Activated CD4-positive, alpha-beta T cell treated with anti-CD3 and anti-CD28 coated beads, Interleukin-2, amount 10 ng/mL, durations not matched to agents 7 days and 5 days (primary cell): ENCODE measurements at regions not wholly inside any gene's neighbourhood (a gene's known extent, or its start where the extent isn't known, plus 50 kb on each side); places are given as distances from the start of the nearest gene placed in this dataset.

Source experiments
- CTCF ChIA-PET: fragments of 350-600 bp; sonication (Branson Sonifier 250); formaldehyde crosslinking; loops from one replicate; lab custom pipeline; 2021; ENCODE audit warnings: antibody characterized with exemption; lab: Charles Lee
- POLR2A ChIA-PET: fragments of 350-600 bp; sonication (Branson Sonifier 250); formaldehyde crosslinking; loops from one replicate; lab custom pipeline; 2021; ENCODE audit warnings: antibody characterized with exemption; lab: Charles Lee
- DNase-seq: peaks from one replicate; pipeline ENCODE4 v3.0.0-alpha.2; 2020
- H3K27ac Mint-ChIP-seq: one replicate; pipeline ENCODE4 v1.8.0; 2021; ENCODE audit warnings: mild to moderate bottlenecking, moderate library complexity, mixed read lengths
- H3K27me3 Mint-ChIP-seq: one replicate; pipeline ENCODE4 v1.8.0; 2021; ENCODE audit warnings: mixed read lengths
- H3K36me3 Mint-ChIP-seq: one replicate; pipeline ENCODE4 v1.8.0; 2021; ENCODE audit warnings: low read depth, mixed read lengths
- H3K4me1 Mint-ChIP-seq: one replicate; pipeline ENCODE4 v1.8.0; 2021; ENCODE audit warnings: mixed read lengths
- H3K4me3 Mint-ChIP-seq: one replicate; pipeline ENCODE4 v1.8.0; 2021; ENCODE audit warnings: mild to moderate bottlenecking, moderate library complexity, mixed read lengths
- H3K9me3 Mint-ChIP-seq: one replicate; pipeline ENCODE4 v1.8.0; 2021; ENCODE audit warnings: mixed read lengths

DNA sequence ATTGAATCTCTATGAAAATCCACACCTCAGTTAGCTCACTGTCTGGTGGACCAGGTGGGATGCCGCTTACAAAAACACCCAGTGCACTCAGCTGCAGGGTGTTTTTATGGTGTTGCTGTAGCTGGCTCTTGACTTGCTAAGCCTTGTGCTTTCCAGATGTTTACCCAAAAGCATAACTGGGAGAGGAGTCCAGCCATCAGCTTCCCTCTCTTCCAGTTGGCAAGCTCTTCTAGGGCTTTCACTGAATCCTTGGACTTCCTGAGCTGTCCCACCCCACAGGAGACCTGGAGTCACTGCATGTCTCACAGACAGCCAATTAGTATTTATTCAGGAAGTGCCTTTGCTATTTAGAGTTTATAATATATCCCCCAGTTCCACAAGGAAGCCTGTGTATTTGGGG is 210.9 kb downstream of the FNDC1 start:
- H3K9me3 Mint-ChIP-seq = no peaks in the 10 kb centered on the region
- POLR2A ChIA-PET = no interaction called here
- no peak overlapping the region for H3K27ac Mint-ChIP-seq
- DNase-seq = no peak
- CTCF ChIA-PET = no interaction called here
- H3K4me1 Mint-ChIP-seq = no peaks in the 10 kb centered on the region
- peaks cover 9% of the 10 kb centered on the region for H3K27me3 Mint-ChIP-seq
- no peaks in the 10 kb centered on the region for H3K36me3 Mint-ChIP-seq
- no peak overlapping the region for H3K4me3 Mint-ChIP-seq

DNA sequence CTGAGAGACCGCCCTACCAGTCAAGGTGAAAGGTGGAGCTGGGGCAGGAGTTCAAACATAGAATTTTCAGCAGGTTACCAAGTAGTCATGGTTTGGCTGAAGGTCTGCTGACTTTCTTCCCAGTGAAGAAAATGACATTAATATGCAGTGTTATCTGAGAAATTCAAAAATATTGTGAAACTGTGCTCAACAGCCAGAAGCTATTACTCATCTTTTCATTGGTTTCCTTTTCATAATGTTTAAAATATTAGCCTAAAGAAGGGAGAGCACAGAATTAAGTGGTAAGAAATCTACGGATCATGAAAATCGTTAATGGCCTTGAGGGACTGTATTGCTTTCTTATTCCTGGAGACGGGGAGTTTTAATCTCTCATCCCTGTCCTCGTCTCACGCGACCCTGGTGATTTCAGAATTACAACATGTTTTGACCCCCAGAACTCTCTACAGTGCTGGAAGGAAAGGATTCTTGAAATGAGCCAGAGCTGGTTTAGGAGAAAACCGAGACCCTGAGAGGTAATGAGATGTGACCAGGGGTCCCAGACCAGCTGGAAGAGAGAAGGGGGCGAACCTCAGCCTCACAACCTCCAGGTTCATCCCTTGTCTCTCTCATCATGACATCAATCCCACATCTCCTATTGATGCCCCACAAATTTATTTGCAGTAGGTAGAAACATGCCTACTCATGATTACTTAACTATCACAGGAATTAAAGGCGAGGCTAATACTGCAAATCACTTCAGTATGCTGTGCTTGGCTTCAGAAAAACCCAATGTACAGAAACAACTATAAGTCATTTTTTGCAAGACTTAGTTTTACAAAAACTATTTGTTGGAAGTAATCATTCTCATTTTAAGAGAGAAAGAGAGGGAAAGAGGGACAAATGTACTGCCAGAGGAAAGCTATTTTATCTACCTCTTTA is 209.5 kb downstream of the FNDC1 start:
- Mint-ChIP-seq H3K36me3 (no peaks in the 10 kb centered on the region), H3K4me1 (no peaks in the 10 kb centered on the region), H3K27me3 (peaks cover 7% of the 10 kb centered on the region), H3K27ac (no peak overlapping the region), H3K4me3 (no peak overlapping the region), H3K9me3 (no peaks in the 10 kb centered on the region)
- CTCF ChIA-PET = no interaction called here
- POLR2A ChIA-PET = no interaction called here
- no peak for DNase-seq

DNA sequence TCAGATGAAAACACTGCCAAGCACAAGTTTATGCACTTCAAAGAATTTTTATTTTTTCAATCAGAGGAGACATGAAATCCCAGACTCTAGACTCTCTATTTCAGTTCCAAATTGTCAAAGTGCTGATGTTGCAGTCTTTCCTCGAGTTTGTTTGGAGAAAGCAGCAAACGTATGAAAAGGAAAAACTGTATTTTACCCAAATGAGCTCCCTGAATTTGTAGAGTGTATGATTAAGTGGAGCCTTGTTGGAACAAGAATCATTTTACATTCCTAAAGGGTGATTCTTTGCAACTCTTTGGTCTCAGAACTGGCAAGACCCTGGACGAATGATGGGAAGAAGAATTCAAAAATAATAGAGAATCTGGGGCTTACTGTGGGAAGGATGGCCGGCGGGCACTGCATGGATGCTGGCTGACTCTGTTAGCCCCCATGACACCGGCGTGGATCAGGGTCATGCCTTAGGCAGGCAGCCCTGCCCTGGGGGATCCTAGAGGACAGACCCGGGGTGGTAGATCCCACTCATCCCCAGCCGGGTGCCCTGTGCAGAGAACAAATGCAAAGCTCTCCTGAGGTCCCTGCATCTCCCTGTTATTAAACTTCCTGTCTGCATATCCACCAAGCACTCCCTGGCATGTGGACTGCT is 207.4 kb downstream of the FNDC1 start:
- Mint-ChIP-seq H3K27me3 (no peaks in the 10 kb centered on the region), H3K4me1 (no peaks in the 10 kb centered on the region), H3K9me3 (no peaks in the 10 kb centered on the region), H3K36me3 (no peaks in the 10 kb centered on the region), H3K4me3 (no peak overlapping the region), H3K27ac (no peak overlapping the region)
- POLR2A ChIA-PET = no interaction called here
- CTCF ChIA-PET = no interaction called here
- DNase-seq = no peak

DNA sequence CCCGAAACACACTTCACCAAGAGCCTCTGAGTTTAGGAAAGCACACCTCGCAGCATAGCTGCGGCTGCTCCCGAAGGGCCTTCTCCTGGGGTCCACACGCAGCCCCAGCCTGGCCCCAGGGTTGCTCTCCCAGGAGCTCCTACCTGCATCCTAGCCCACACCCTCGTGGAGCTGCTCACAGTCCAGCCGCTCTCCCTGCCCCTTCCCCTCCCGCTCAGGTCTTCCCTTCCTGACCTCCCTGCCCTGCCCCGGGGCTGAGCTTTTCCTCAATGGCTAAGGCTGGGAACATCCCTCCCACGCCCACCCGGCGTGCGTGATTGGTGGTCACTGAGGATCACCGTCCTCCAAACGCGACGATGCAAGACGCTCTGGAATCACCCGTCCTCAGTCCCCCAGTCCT is 205.8 kb downstream of the FNDC1 start:
- Mint-ChIP-seq H3K9me3 (no peaks in the 10 kb centered on the region), H3K4me1 (no peaks in the 10 kb centered on the region), H3K27me3 (no peaks in the 10 kb centered on the region), H3K4me3 (no peak overlapping the region), H3K36me3 (no peaks in the 10 kb centered on the region), H3K27ac (no peak overlapping the region)
- ChIA-PET CTCF (no interaction called here), POLR2A (no interaction called here)
- no peak for DNase-seq

DNA sequence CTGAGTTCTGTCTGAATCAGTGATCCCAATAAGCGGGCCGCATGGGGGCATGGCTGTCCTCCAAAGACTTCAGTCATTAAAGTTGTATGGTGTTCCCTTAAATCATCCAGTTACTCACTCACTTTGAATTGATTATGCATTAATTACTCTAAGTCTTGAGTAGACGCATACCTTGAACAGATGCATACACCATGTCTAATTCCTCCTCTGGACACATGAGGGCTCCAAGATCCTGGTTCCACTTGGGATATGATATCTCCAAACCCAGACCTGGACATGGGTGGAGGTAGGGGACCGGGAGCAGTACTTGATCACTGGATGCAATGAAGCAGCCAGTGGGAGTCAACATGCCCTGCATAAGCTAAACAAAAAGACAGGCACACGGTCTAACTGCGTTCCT is 204.5 kb downstream of the FNDC1 start:
- Mint-ChIP-seq H3K4me3 (no peak overlapping the region), H3K27ac (no peak overlapping the region), H3K4me1 (no peaks in the 10 kb centered on the region), H3K36me3 (no peaks in the 10 kb centered on the region), H3K9me3 (no peaks in the 10 kb centered on the region), H3K27me3 (no peaks in the 10 kb centered on the region)
- ChIA-PET POLR2A (no interaction called here), CTCF (no interaction called here)
- DNase-seq = no peak

DNA sequence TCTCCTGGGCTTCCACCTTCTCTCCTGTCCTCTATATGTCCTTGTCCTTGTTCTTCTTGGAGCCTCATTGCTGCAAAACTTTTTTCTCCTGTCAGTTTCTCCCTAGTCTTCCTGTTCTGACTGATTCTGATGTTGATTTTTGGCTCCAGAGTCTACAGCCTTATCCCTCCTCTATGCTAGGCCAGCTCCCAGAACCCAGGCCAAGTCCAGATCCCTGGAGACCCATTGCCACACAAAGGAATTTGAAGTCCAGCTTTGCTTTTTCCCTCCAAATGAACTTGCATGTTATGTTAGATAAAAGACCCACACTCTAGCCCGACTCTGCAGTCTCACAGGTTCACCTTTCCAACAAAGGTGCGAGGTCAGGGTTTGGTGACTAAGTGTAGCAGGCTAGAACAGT is 203.1 kb downstream of the FNDC1 start:
- DNase-seq = no peak
- no peak overlapping the region for H3K4me3 Mint-ChIP-seq
- POLR2A ChIA-PET = no interaction called here
- H3K36me3 Mint-ChIP-seq = no peaks in the 10 kb centered on the region
- CTCF ChIA-PET = no interaction called here
- no peaks in the 10 kb centered on the region for H3K9me3 Mint-ChIP-seq
- H3K27me3 Mint-ChIP-seq = no peaks in the 10 kb centered on the region
- H3K27ac Mint-ChIP-seq = no peak overlapping the region
- no peaks in the 10 kb centered on the region for H3K4me1 Mint-ChIP-seq

DNA sequence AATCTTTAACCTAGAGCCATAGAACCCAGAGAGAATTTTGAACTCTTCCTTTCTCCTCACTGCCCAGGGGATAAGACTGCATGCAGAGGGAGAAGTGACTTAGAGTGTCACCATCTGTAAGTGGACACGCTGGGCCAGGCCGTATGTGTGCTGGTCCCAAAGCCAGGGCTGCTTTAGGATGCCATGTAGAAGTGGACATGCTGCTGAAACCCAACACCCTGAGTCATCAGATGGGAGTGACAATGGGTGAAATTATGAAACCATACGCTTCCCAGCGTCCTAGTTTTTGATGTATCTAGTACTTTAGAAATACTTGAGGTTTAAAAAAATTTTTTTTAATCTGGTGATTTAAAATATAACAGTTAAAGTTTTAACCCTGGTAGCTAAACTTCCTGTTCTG is 191.1 kb downstream of the FNDC1 start:
- POLR2A ChIA-PET = no interaction called here
- Mint-ChIP-seq H3K27me3 (peaks cover 3% of the 10 kb centered on the region), H3K27ac (no peak overlapping the region), H3K36me3 (no peaks in the 10 kb centered on the region), H3K4me3 (no peak overlapping the region), H3K4me1 (no peaks in the 10 kb centered on the region), H3K9me3 (no peaks in the 10 kb centered on the region)
- CTCF ChIA-PET = no interaction called here
- DNase-seq = no peak

DNA sequence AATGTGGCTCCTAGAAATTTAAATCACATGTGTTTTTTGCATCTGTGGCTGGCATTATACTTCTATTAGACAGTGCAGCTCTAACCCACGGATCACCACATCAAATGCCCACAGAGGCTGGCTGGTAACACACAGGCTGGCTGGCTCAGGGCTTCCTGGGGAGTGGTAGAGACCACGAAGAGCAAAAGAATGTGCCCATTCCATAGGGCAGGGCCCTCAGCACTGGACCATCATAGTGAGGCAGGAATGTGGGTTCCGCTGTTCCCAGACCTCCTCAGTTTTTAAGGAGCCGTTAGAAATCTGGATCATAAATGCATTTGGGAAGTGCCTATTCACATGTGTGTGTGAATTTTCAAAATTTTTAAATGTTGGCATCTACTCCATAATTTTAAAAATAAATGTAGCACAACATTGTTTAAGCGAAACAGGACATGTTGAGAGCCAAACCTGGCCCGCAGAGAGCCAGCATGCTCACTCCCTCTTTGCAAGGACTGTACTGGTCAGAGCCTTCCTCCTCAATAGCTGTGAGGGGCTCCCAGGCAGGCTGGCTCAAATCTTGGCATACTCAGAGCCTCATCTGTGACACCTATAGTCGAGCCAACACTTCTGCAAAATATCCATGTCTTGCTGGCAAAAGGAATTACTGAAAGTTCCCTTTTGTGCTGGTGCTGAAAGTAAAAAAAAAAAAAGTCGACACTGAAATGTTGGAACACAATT is 190.5 kb downstream of the FNDC1 start:
- no peak for DNase-seq
- Mint-ChIP-seq H3K27ac (no peak overlapping the region), H3K27me3 (peaks cover 4% of the 10 kb centered on the region), H3K9me3 (no peaks in the 10 kb centered on the region), H3K4me3 (no peak overlapping the region), H3K4me1 (no peaks in the 10 kb centered on the region), H3K36me3 (no peaks in the 10 kb centered on the region)
- ChIA-PET CTCF (no interaction called here), POLR2A (no interaction called here)

DNA sequence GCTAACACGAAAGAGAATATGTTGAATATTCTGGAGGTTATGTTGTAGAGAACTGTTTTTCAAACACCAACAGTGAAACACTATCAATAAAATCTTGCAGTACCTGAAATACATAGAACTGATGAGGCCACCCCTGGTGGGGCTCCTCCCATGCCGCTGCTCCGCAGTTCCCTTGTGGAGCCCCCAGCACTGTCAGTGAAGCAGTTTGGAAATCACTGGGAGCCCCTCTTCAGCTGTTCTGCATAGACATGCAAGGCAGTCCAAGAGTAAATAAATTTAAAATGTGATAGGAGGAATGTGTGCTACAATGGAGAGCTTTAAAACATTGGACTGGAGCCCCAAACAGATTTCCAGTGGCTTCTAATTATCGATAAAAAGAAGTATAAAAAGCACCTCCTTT is 189.4 kb downstream of the FNDC1 start:
- DNase-seq = no peak
- POLR2A ChIA-PET = no interaction called here
- Mint-ChIP-seq H3K27ac (no peak overlapping the region), H3K4me3 (no peak overlapping the region), H3K4me1 (no peaks in the 10 kb centered on the region), H3K36me3 (no peaks in the 10 kb centered on the region), H3K9me3 (no peaks in the 10 kb centered on the region), H3K27me3 (peaks cover 7% of the 10 kb centered on the region)
- CTCF ChIA-PET = no interaction called here

DNA sequence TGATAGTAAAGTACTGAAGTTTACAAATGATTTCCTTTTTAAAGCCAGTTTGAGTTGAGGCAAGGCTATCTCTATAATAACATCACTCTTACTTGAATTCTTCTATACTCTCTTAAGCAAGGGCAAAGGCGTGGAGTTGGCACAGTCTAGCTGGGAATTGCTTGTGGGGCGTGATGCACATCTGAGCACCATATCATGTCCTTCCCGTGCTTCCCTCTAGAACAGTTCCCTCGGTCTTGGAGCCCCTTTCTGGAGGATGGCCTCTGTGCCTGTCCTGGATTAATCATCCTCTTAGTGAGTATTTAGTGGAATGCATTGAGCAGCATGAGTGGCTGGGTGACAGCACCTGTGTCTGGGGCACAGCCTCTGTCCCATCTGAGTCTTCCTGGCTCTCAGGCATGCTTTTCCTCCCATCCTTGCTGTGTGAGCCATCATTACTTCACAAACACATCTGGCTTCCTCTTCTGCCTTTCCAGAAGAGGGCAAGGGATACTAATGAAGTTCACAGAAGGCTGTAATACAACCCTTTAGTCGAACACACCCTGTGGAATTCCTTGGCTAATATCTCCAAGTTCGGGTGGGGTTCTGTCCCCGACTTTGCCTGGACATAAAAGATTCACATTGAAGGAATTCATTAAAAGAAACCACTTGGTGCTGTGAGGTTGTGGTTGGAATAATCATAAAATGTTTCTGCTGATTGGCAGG is 188.2 kb downstream of the FNDC1 start:
- POLR2A ChIA-PET = no interaction called here
- no peak for DNase-seq
- CTCF ChIA-PET = no interaction called here
- Mint-ChIP-seq H3K4me3 (no peak overlapping the region), H3K27me3 (peaks cover 7% of the 10 kb centered on the region), H3K4me1 (no peaks in the 10 kb centered on the region), H3K36me3 (no peaks in the 10 kb centered on the region), H3K27ac (no peak overlapping the region), H3K9me3 (no peaks in the 10 kb centered on the region)

DNA sequence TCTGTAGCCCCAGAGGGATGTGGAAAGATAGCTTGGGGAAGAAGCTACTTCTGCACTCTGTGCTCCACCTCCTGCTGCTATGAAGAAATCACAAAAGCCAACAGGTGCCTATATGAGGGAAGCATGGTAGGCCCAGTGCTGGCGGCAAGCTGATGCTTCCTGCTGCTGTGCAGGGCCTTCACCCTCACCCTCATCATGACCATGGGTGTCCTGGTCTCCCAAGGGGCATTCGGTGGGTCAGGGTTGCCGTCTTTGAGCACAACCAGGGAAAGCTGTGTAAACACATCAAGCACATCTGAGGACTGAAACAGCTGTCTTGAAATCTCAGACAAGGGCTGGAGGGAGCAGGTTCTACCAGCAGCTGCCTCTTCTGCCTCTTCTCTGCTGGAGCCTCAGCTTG is 184.0 kb downstream of the FNDC1 start:
- H3K27me3 Mint-ChIP-seq = peaks cover 9% of the 10 kb centered on the region
- no peaks in the 10 kb centered on the region for H3K4me1 Mint-ChIP-seq
- H3K27ac Mint-ChIP-seq = no peak overlapping the region
- CTCF ChIA-PET = interaction anchor here (0.9 kb wide), 1 partner anchor 114 kb away, joined by 3 read pairs; no protein-coding TSS in a partner anchor
- no peaks in the 10 kb centered on the region for H3K36me3 Mint-ChIP-seq
- POLR2A ChIA-PET = no interaction called here
- H3K9me3 Mint-ChIP-seq = no peaks in the 10 kb centered on the region
- DNase-seq = no peak
- H3K4me3 Mint-ChIP-seq = no peak overlapping the region

DNA sequence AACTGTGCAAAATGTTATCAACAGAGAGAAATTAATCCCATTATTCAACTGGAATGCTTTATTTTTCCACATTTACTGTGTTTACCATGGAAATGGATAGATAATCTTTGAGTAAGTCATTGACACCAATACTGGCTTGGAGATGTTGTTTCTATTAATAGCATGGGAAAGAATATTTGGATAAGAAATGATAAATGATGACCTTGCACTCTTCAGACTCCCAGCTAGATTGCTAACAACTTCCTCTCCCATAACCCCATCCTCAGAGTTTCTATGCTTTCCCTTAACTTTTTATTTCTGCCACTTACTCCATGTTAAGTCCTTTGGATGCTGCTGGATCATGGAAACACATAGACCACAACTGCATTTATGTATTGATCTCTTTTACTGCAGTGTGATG is 182.5 kb downstream of the FNDC1 start:
- no peaks in the 10 kb centered on the region for H3K9me3 Mint-ChIP-seq
- no peak overlapping the region for H3K27ac Mint-ChIP-seq
- DNase-seq = no peak
- H3K36me3 Mint-ChIP-seq = no peaks in the 10 kb centered on the region
- CTCF ChIA-PET = no interaction called here
- POLR2A ChIA-PET = no interaction called here
- no peaks in the 10 kb centered on the region for H3K4me1 Mint-ChIP-seq
- no peak overlapping the region for H3K4me3 Mint-ChIP-seq
- peaks cover 9% of the 10 kb centered on the region for H3K27me3 Mint-ChIP-seq

DNA sequence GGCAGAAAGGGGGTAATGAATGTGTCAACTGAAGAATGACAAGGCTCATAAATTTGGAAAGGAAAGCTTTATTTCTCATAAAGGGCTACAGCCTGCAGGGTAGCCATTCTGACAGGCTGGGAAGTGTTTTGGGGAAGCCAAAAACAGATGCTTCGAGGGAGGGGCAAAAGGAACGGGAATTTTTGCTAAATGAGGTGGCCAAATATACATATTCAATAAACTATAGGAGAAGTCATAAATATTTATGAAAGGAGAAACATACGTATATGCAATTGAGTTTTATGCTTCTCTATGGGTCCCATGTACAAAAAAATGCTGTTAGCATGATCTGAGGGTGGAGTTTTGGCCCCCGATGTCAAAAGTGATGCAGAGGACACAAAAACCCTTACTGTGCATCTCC is 180.7 kb downstream of the FNDC1 start:
- DNase-seq = no peak
- Mint-ChIP-seq H3K4me3 (no peak overlapping the region), H3K27ac (no peak overlapping the region), H3K9me3 (no peaks in the 10 kb centered on the region), H3K4me1 (no peaks in the 10 kb centered on the region), H3K36me3 (no peaks in the 10 kb centered on the region), H3K27me3 (peaks cover 10% of the 10 kb centered on the region)
- ChIA-PET CTCF (interaction anchor here (0.6 kb wide), 1 partner anchor 19 kb away, joined by 3 read pairs; no protein-coding TSS in a partner anchor), POLR2A (no interaction called here)
